ENCODE measurements at regions not wholly inside any gene's neighbourhood (a gene's known extent, or its start where the extent isn't known, plus 50 kb on each side); places are given as distances from the start of the nearest gene placed in this dataset.

GRCh38 chr6:168841609-168842278 lies 400.8 kb downstream of the SMOC2 start:
- TF ChIP-seq POLR2AphosphoS5 (IDR thresholded peaks at IDR 0.05; ENCODE audit: low read depth, low read length): no peak
- TF ChIP-seq ELF1 (IDR thresholded peaks at IDR 0.05): no peak
